ENCODE measurements at regions not wholly inside any gene's neighbourhood (a gene's known extent, or its start where the extent isn't known, plus 50 kb on each side); places are given as distances from the start of the nearest gene placed in this dataset.

DNA sequence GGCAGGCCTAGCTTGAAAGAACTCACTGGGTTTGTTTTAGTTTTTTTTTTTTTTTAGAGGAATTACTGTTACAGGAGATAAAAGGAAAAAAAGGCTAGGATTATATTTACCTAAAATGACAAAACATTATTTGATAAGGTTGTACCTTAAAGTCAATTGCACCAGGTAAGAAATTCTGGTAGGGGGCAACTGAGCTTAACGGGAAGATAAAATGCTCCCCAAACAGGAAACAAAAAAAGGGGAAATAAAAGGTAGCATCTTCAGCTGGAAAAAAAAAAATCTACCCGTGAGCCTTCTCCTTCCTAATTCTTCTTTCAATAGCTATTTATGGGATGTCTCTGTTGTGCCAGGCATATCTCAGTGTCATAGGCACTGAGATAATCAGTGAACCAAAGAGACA lies 164.5 kb downstream of the PIK3R1 start:
- Histone ChIP-seq H3K79me2 (ENCODE audit: insufficient read depth, low read length) (no peaks in the 10 kb centered on the region), H3K9ac (ENCODE audit: insufficient read depth, low read depth, low read length) (no peak overlapping the region), H3K4me2 (ENCODE audit: low read depth, low read length) (no peak overlapping the region), H4K20me1 (ENCODE audit: insufficient read depth, low read length) (no peaks in the 10 kb centered on the region), H2AFZ (ENCODE audit: low read length) (no peak overlapping the region), H3K4me1 (ENCODE audit: insufficient read depth, low read length) (no peaks in the 10 kb centered on the region), H3K4me3 (replicated peaks in 1 of 3; ENCODE audit: insufficient read depth in 1 of 3, low read depth in 2 of 3, low read length in 3 of 3) (no peak overlapping the region), H3K27me3 (ENCODE audit: control insufficient read depth in 1 of 2, insufficient read depth in 2 of 2, low read length in 2 of 2) (0 out of 5 replicates have a peak, but pooled peaks cover 0 to 3% of the 10 kb centered on the region in 2 experiments), H3K9me3 (ENCODE audit: low read length) (no peaks in the 10 kb centered on the region), H3K36me3 (replicated peaks in 1 of 2; ENCODE audit: control insufficient read depth in 1 of 2, insufficient read depth in 2 of 2, low read length in 2 of 2) (no peaks in the 10 kb centered on the region), H3K27ac (ENCODE audit: extremely low read length, insufficient read depth, low read length) (no peak overlapping the region)
- DNase-seq (ENCODE audit: low spot score) (no peak), ATAC-seq (no peak), FAIRE-seq (no peak)
- ChIA-PET CTCF (ENCODE audit: low intra/inter-chr PET ratio, low total read pairs) (no interaction called here), POLR2A (no interaction called here)
- intact Hi-C loops (cut with micrococcal nuclease; ENCODE audit: unreplicated experiment) (no loop called here), in situ Hi-C loops (cut with HindIII; ENCODE audit: extremely low pct_ligation_motif_present, low pct_unique_long_range_greater_than_20kb) (no loop called here)
- WGBS (ENCODE audit: low lambda C conversion rate), result 54% methylated on average over 2 of the region's 2 CpGs
- no peak for TF ChIP-seq KDM1A (CRISPR knock-in tag; IDR thresholded peaks at IDR 0.05)
- no peak for TF ChIP-seq ZNF850 (CRISPR knock-in tag; conservative IDR thresholded peaks at IDR 0.05)
- TF ChIP-seq, protein P1, sequence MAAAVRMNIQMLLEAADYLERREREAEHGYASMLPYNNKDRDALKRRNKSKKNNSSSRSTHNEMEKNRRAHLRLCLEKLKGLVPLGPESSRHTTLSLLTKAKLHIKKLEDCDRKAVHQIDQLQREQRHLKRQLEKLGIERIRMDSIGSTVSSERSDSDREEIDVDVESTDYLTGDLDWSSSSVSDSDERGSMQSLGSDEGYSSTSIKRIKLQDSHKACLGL (CRISPR knock-in tag; IDR thresholded peaks at IDR 0.05), result no peak
- no peak for TF ChIP-seq ZNF652 (CRISPR knock-in tag; IDR thresholded peaks at IDR 0.05; ENCODE audit: borderline replicate concordance, low read depth)
- TF ChIP-seq, protein P2, sequence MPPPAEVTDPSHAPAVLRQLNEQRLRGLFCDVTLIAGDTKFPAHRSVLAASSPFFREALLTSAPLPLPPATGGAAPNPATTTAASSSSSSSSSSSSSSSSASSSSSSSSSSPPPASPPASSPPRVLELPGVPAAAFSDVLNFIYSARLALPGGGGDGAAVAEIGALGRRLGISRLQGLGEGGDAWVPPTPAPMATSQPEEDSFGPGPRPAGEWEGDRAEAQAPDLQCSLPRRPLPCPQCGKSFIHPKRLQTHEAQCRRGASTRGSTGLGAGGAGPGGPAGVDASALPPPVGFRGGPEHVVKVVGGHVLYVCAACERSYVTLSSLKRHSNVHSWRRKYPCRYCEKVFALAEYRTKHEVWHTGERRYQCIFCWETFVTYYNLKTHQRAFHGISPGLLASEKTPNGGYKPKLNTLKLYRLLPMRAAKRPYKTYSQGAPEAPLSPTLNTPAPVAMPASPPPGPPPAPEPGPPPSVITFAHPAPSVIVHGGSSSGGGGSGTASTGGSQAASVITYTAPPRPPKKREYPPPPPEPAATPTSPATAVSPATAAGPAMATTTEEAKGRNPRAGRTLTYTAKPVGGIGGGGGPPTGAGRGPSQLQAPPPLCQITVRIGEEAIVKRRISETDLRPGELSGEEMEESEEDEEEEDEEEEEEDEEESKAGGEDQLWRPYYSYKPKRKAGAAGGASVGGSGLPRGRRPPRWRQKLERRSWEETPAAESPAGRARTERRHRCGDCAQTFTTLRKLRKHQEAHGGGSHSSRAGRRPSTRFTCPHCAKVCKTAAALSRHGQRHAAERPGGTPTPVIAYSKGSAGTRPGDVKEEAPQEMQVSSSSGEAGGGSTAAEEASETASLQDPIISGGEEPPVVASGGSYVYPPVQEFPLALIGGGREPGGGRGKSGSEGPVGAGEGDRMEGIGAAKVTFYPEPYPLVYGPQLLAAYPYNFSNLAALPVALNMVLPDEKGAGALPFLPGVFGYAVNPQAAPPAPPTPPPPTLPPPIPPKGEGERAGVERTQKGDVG (CRISPR knock-in tag; IDR thresholded peaks at IDR 0.05; ENCODE audit: borderline replicate concordance), result no peak
- no peak for TF ChIP-seq STAG1 (CRISPR knock-in tag; IDR thresholded peaks at IDR 0.05)
- TF ChIP-seq PAWR (CRISPR knock-in tag; IDR thresholded peaks at IDR 0.05; ENCODE audit: borderline replicate concordance), result no peak
- TF ChIP-seq ZNF510 (CRISPR knock-in tag; IDR thresholded peaks at IDR 0.05; ENCODE audit: low read depth), result no peak
- TF ChIP-seq ZNF451 (CRISPR knock-in tag; IDR thresholded peaks at IDR 0.05), result no peak
- no peak for TF ChIP-seq ARNT (IDR thresholded peaks at IDR 0.05)
- TF ChIP-seq, protein P3, sequence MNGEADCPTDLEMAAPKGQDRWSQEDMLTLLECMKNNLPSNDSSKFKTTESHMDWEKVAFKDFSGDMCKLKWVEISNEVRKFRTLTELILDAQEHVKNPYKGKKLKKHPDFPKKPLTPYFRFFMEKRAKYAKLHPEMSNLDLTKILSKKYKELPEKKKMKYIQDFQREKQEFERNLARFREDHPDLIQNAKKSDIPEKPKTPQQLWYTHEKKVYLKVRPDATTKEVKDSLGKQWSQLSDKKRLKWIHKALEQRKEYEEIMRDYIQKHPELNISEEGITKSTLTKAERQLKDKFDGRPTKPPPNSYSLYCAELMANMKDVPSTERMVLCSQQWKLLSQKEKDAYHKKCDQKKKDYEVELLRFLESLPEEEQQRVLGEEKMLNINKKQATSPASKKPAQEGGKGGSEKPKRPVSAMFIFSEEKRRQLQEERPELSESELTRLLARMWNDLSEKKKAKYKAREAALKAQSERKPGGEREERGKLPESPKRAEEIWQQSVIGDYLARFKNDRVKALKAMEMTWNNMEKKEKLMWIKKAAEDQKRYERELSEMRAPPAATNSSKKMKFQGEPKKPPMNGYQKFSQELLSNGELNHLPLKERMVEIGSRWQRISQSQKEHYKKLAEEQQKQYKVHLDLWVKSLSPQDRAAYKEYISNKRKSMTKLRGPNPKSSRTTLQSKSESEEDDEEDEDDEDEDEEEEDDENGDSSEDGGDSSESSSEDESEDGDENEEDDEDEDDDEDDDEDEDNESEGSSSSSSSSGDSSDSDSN (CRISPR knock-in tag; IDR thresholded peaks at IDR 0.05), result no peak
- no TSS peak for BruUV-seq (replicated peaks)

Measured in HepG2 (cell line).